Mesendoderm (in vitro differentiated cells): ENCODE measurements at regions not wholly inside any gene's neighbourhood (a gene's known extent, or its start where the extent isn't known, plus 50 kb on each side); places are given as distances from the start of the nearest gene placed in this dataset.

Experiments used
- DNase-seq: peaks from one replicate; pipeline ENCODE4 v3.0.0; 2013
- H2AK5ac ChIP-seq: 2 replicates; pipeline ENCODE4 v1.6.1; 2013; ENCODE audit warnings: low read length, inconsistent platforms
- H2BK120ac ChIP-seq: 2 replicates; pipeline ENCODE4 v1.6.1; 2013; ENCODE audit warnings: low read depth, mild to moderate bottlenecking, low read length, moderate library complexity, mixed read lengths
- H2BK15ac ChIP-seq: replicated peaks from 2 replicates; pipeline ENCODE4 v1.6.1; 2013; ENCODE audit warnings: low read depth, mild to moderate bottlenecking, moderate library complexity
- H2BK5ac ChIP-seq: 2 replicates; pipeline ENCODE4 v1.6.1; 2013; ENCODE audit warnings: low read length, inconsistent platforms
- H3K18ac ChIP-seq: 2 replicates; pipeline ENCODE4 v1.6.1; 2013; ENCODE audit warnings: mild to moderate bottlenecking, low read length, mixed read lengths
- H3K23ac ChIP-seq: one replicate; pipeline ENCODE4 v1.6.1; 2013; ENCODE audit warnings: low read length
- H3K27ac ChIP-seq: 2 replicates; pipeline ENCODE4 v1.5.1; 2013; ENCODE audit warnings: low read depth, mild to moderate bottlenecking, inconsistent platforms, low read length, moderate library complexity
- H3K27me3 ChIP-seq: 2 replicates; pipeline ENCODE4 v1.6.1; 2013; ENCODE audit warnings: low read length, control low read depth, mild to moderate bottlenecking, inconsistent platforms; ENCODE audit not compliant: insufficient read depth, poor library complexity
- H3K36me3 ChIP-seq: 2 replicates; pipeline ENCODE4 v1.6.1; 2013; ENCODE audit warnings: low read length, inconsistent platforms; ENCODE audit not compliant: control insufficient read depth, insufficient read depth
- H3K4ac ChIP-seq: one replicate; pipeline ENCODE4 v1.6.1; 2013; ENCODE audit warnings: low read depth, mild to moderate bottlenecking, low read length, moderate library complexity
- H3K4me1 ChIP-seq: 2 replicates; pipeline ENCODE4 v1.6.1; 2013; ENCODE audit warnings: low read depth, low read length, inconsistent platforms; ENCODE audit not compliant: control insufficient read depth
- H3K4me2 ChIP-seq: 2 replicates; pipeline ENCODE4 v1.6.1; 2013; ENCODE audit warnings: low read length
- H3K4me3 ChIP-seq: 2 replicates; pipeline ENCODE4 v1.5.1; 2013; ENCODE audit warnings: mild to moderate bottlenecking, low read length
- H3K56ac ChIP-seq: one replicate; pipeline ENCODE4 v1.6.1; 2013; ENCODE audit warnings: low read length
- H3K79me1 ChIP-seq: 2 replicates; pipeline ENCODE4 v1.6.1; 2013; ENCODE audit warnings: low read length, inconsistent platforms
- H3K79me2 ChIP-seq: 2 replicates; pipeline ENCODE4 v1.6.1; 2013; ENCODE audit warnings: mild to moderate bottlenecking, low read length; ENCODE audit not compliant: control insufficient read depth, insufficient read depth
- H3K9ac ChIP-seq: 2 replicates; pipeline ENCODE4 v1.6.1; 2013; ENCODE audit warnings: low read length, inconsistent platforms
- H4K5ac ChIP-seq: one replicate; pipeline ENCODE4 v1.6.1; 2013; ENCODE audit warnings: low read length
- H4K8ac ChIP-seq: one replicate; pipeline ENCODE4 v1.6.1; 2013; ENCODE audit warnings: low read depth, mild to moderate bottlenecking, control low read depth, low read length, moderate library complexity
- WGBS: extraction: QIAGEN DNeasy Blood & Tissue Kit; methylation state at CpG from one replicate; pipeline ENCODE4 v1.1.7; 2013; ENCODE audit warnings: low lambda C conversion rate, missing lambda C conversion rate; ENCODE audit not compliant: insufficient coverage; ENCODE audit errors: extremely low coverage; 5-methylcytosine and 5-hydroxymethylcytosine counted together

DNA sequence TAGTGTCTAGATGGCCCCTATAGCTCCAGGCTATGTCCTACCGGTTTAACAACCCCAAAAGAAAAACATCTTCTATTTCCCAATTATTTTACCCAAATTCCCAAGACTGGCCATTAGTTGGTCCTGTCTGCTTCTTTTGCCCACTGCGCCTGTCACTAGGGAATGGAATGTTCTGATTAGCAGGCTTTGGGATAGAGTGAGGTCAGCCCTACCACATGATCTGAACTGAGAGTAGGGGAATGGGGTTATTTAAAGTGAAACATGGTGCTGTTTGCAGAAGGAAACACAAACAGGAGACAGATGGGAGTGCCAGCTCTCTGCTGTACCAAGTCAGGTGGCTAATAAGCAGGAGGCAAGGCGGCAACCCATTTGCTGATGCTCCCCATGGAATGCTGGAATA is 635.6 kb upstream of the CFAP20DC start:
- H3K27me3 ChIP-seq = no peaks in the 10 kb centered on the region
- H3K56ac ChIP-seq = no peak overlapping the region
- no peak overlapping the region for H3K4ac ChIP-seq
- no peak overlapping the region for H2AK5ac ChIP-seq
- no CpG with 5 or more reads among the region's 3 CpGs for WGBS
- no peaks in the 10 kb centered on the region for H3K79me1 ChIP-seq
- no peak overlapping the region for H2BK120ac ChIP-seq
- no peak overlapping the region for H3K4me2 ChIP-seq
- no peaks in the 10 kb centered on the region for H3K4me1 ChIP-seq
- H3K36me3 ChIP-seq = no peaks in the 10 kb centered on the region
- no peaks in the 10 kb centered on the region for H3K79me2 ChIP-seq
- no peak overlapping the region for H4K8ac ChIP-seq
- no peak overlapping the region for H4K5ac ChIP-seq
- no peak overlapping the region for H2BK5ac ChIP-seq
- no peak overlapping the region for H3K27ac ChIP-seq
- no peak for DNase-seq
- H3K4me3 ChIP-seq = no peak overlapping the region
- H2BK15ac ChIP-seq = no peak overlapping the region
- no peak overlapping the region for H3K23ac ChIP-seq
- H3K9ac ChIP-seq = no peak overlapping the region
- H3K18ac ChIP-seq = no peak overlapping the region

DNA sequence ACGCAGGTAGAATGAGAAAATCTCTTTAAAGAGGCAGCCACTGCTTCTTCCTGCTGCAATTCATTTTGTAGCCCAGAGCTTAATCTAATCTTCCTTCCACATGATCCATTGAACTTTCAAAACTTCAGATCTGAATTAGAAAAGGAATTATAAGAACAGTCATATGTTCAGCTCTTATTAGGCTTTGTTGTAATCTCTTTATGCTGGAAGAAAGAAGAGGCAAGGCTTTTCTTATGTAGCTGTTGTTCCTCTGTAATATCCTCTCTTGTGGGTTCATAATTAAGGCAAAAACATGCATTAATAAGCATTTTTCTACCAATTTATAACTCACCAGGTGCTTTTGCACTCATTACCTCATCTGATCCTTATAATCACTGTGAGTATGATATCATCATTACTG is 634.9 kb upstream of the CFAP20DC start:
- Histone ChIP-seq H3K4me3 (no peak overlapping the region), H3K4ac (no peak overlapping the region), H3K4me2 (no peak overlapping the region), H3K4me1 (no peaks in the 10 kb centered on the region), H3K36me3 (no peaks in the 10 kb centered on the region), H3K79me1 (no peaks in the 10 kb centered on the region), H3K56ac (no peak overlapping the region), H2BK120ac (no peak overlapping the region), H3K18ac (no peak overlapping the region), H4K5ac (no peak overlapping the region), H3K9ac (no peak overlapping the region), H3K79me2 (no peaks in the 10 kb centered on the region), H4K8ac (no peak overlapping the region), H3K27me3 (no peaks in the 10 kb centered on the region), H2BK15ac (no peak overlapping the region), H3K27ac (no peak overlapping the region), H2AK5ac (no peak overlapping the region), H2BK5ac (no peak overlapping the region), H3K23ac (no peak overlapping the region)
- WGBS = no CpG with 5 or more reads among the region's 1 CpG
- DNase-seq = no peak

DNA sequence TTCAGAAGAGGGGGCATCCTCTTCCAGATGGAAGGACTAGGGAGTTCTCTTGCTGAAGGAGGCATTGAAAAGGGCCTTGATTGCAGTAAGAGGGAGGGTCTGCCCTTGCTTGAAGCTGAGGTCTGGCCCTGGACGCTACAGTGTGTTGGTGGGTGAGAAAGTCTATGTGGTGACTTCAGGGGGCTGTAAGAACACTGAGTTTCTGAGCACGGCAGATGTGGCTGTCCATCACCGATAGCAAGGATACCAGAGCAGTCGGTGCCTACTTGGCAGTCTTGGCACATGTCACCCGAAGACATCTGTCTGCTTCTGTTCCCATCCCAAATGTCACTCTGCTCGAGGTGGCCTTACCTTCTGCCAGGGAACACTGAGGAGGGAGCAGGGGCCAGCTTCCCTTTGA is 631.1 kb upstream of the CFAP20DC start:
- Histone ChIP-seq H3K23ac (no peak overlapping the region), H3K27ac (no peak overlapping the region), H3K36me3 (no peaks in the 10 kb centered on the region), H3K79me2 (no peaks in the 10 kb centered on the region), H3K9ac (no peak overlapping the region), H2BK5ac (no peak overlapping the region), H2AK5ac (no peak overlapping the region), H3K27me3 (no peaks in the 10 kb centered on the region), H3K56ac (no peak overlapping the region), H3K4me2 (no peak overlapping the region), H3K18ac (no peak overlapping the region), H4K5ac (no peak overlapping the region), H3K4me1 (no peaks in the 10 kb centered on the region), H2BK15ac (no peak overlapping the region), H2BK120ac (no peak overlapping the region), H4K8ac (no peak overlapping the region), H3K4ac (no peak overlapping the region), H3K4me3 (no peak overlapping the region), H3K79me1 (no peaks in the 10 kb centered on the region)
- WGBS = no CpG with 5 or more reads among the region's 6 CpGs
- DNase-seq = no peak

DNA sequence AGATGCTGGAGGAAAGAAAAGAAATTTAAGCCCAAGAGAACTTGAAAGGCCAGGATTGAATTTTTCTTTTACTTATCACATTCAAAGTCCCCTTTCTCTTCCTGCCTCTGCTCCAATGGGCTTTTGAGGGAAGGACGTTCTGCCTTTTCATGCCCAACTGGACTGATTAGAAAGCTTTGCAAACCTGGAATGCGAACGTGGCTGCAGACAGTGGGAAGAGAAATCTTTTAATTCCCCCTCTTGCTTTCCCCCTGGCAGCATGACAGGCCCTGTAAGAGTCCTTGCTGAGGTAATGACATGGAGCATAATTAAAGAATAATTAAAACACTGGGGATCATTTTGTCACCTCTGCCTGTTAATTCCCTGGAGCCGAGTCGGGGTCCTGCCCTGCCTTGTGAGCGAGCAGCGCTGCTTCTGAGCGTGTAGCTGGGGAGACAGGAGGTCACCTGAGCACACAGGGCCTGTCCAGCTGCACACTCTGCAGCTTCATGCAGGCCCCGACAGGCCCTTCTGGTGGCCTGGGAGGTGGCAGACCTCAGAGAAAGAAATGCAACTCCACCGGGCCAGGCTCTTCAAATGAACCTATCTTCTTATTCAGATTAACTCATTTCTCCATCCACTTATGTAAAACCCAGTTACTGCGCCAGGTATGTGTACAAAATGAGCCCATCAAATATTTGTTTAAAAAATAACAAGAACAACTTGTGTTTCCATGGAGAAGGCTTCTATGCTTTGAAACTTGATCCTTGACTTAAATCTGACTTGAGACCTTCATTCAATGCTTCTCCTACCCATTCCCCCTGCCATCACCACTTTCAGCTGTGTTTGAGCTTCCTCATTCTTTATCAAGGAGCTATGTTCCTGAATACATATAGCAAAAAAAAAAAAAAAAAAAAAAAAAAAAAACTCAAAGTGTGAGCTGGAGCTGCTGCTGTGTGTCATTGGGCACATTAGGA is 628.2 kb upstream of the CFAP20DC start:
- H2BK120ac ChIP-seq = no peak overlapping the region
- H3K27ac ChIP-seq = no peak overlapping the region
- H4K8ac ChIP-seq = no peak overlapping the region
- H3K4me1 ChIP-seq = no peaks in the 10 kb centered on the region
- no peak overlapping the region for H3K4me2 ChIP-seq
- no peak overlapping the region for H3K23ac ChIP-seq
- no CpG with 5 or more reads among the region's 11 CpGs for WGBS
- no peak overlapping the region for H4K5ac ChIP-seq
- H3K4me3 ChIP-seq = no peak overlapping the region
- no peaks in the 10 kb centered on the region for H3K79me2 ChIP-seq
- no peak overlapping the region for H3K9ac ChIP-seq
- H3K36me3 ChIP-seq = no peaks in the 10 kb centered on the region
- no peak overlapping the region for H3K4ac ChIP-seq
- no peaks in the 10 kb centered on the region for H3K79me1 ChIP-seq
- no peaks in the 10 kb centered on the region for H3K27me3 ChIP-seq
- no peak overlapping the region for H2BK5ac ChIP-seq
- no peak overlapping the region for H2BK15ac ChIP-seq
- H3K56ac ChIP-seq = no peak overlapping the region
- no peak overlapping the region for H3K18ac ChIP-seq
- no peak overlapping the region for H2AK5ac ChIP-seq
- no peak for DNase-seq

DNA sequence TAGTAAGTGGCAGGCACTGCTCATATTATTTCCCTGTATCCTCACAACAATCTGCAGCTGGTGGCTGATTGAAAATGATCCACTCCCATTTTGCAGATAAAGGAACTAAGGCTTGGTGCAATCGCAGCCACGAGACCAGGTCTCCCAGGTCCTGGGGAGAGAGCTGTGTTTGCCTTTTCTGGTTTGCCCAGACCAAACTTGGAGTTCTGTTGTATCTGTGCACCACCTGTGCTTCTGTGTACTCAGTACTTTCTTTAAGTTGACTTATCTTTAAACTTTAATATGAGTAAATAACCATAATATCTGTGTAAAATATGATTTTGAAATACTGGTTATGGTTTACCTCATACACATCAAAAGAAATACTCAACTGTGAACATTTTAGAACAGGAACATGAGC is 625.7 kb upstream of the CFAP20DC start:
- Histone ChIP-seq H3K23ac (no peak overlapping the region), H2BK15ac (no peak overlapping the region), H3K4me3 (no peak overlapping the region), H2AK5ac (no peak overlapping the region), H4K8ac (no peak overlapping the region), H3K36me3 (no peaks in the 10 kb centered on the region), H3K27me3 (no peaks in the 10 kb centered on the region), H4K5ac (no peak overlapping the region), H3K9ac (no peak overlapping the region), H3K18ac (no peak overlapping the region), H3K79me1 (no peaks in the 10 kb centered on the region), H3K79me2 (no peaks in the 10 kb centered on the region), H2BK5ac (no peak overlapping the region), H2BK120ac (no peak overlapping the region), H3K4ac (no peak overlapping the region), H3K27ac (no peak overlapping the region), H3K56ac (no peak overlapping the region), H3K4me2 (no peak overlapping the region), H3K4me1 (no peaks in the 10 kb centered on the region)
- WGBS = no CpG with 5 or more reads among the region's 2 CpGs
- DNase-seq = no peak
